Neural progenitor cell (in vitro differentiated cells): ENCODE measurements at regions not wholly inside any gene's neighbourhood (a gene's known extent, or its start where the extent isn't known, plus 50 kb on each side); places are given as distances from the start of the nearest gene placed in this dataset.

Source experiments
- CTCF ChIP-seq: fragments of 200-600 bp; sonication (generic); IDR thresholded peaks from 2 replicates; pipeline ENCODE4 v1.5.1; 2017; ENCODE audit warnings: antibody characterized with exemption, mild to moderate bottlenecking
- EZH2 ChIP-seq: fragments of 200-600 bp; sonication (generic); IDR thresholded peaks from 2 replicates; pipeline ENCODE4 v1.6.1; 2017; ENCODE audit warnings: antibody characterized with exemption, mild to moderate bottlenecking, moderate library complexity
- EZH2phosphoT487 ChIP-seq: fragments of 200-600 bp; sonication (generic); IDR thresholded peaks from 2 replicates; pipeline ENCODE4 v1.6.1; 2017; ENCODE audit warnings: antibody characterized with exemption

- TF ChIP-seq CTCF (no peak), EZH2phosphoT487 (no peak), EZH2 (no peak)
Observed at GRCh38 chr1:87669674-87670073, 341.0 kb downstream of the LMO4 start.
